ENCODE measurements at regions not wholly inside any gene's neighbourhood (a gene's known extent, or its start where the extent isn't known, plus 50 kb on each side); places are given as distances from the start of the nearest gene placed in this dataset.

GRCh38 chr14:43540948-43541347 is 966.1 kb downstream of the FSCB start:
- no peak for DNase-seq
- no peak for TF ChIP-seq CTCF (IDR thresholded peaks at IDR 0.05)
- Mint-ChIP-seq H3K27ac (no peak overlapping the region), H3K9me3 (peaks cover 27% of the 10 kb centered on the region), H3K4me3 (no peak overlapping the region), H3K36me3 (ENCODE audit: low read depth) (no peaks in the 10 kb centered on the region), H3K27me3 (ENCODE audit: insufficient read depth) (0 out of 2 replicates have a peak, but pooled peaks cover 1% of the 10 kb centered on the region), H3K4me1 (ENCODE audit: low read depth) (no peaks in the 10 kb centered on the region)

GRCh38 chr14:43539210-43539609 is 967.9 kb downstream of the FSCB start:
- no peak overlapping the region for H3K4me3 Mint-ChIP-seq
- H3K4me1 Mint-ChIP-seq (ENCODE audit: low read depth) = no peaks in the 10 kb centered on the region
- peak; percentile 45; the same call in 1 of the 2 replicates for TF ChIP-seq CTCF (IDR thresholded peaks at IDR 0.05)
- peaks cover 41% of the 10 kb centered on the region for H3K9me3 Mint-ChIP-seq
- no peak for DNase-seq
- peaks cover 7% of the 10 kb centered on the region for H3K36me3 Mint-ChIP-seq (ENCODE audit: low read depth)
- no peak overlapping the region for H3K27ac Mint-ChIP-seq
- H3K27me3 Mint-ChIP-seq (ENCODE audit: insufficient read depth) = 0 out of 2 replicates have a peak, but pooled peaks cover 1% of the 10 kb centered on the region

DNA sequence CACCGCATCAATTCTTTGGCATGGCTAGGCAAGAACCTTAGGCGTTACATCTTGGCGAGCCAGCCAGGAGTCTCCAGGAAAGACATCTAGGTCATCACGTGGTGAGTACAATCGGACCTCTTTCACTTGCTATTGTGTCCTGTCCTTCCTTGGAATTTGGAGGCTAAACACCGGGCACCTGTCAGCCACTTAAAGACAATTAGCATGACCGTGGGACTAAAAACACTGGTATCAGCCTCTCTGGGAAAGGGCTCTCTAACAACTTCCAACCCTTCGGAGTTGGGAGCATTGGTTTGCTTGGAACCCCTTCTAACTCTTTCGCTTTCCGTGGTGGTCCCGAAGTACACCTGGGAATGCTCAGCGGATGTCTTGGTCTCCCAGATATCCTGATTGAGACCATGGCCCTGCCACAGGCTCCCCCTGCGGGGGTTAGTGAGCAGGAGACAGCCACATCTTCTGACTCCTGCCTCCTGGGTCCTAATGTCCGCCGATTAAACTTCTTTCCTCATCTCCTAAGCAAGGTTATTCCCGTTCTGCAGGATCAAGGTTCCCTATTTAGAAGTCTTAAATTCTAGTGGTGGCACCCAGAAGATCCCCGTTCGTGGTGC is 971.7 kb downstream of the FSCB start:
- Mint-ChIP-seq H3K9me3 (peaks cover 57% of the 10 kb centered on the region), H3K36me3 (ENCODE audit: low read depth) (peaks cover 7% of the 10 kb centered on the region), H3K27ac (no peak overlapping the region), H3K27me3 (ENCODE audit: insufficient read depth) (no peaks in the 10 kb centered on the region; the same call in 1 of the 2 replicates), H3K4me1 (ENCODE audit: low read depth) (no peaks in the 10 kb centered on the region), H3K4me3 (no peak overlapping the region)
- no peak for TF ChIP-seq CTCF (IDR thresholded peaks at IDR 0.05)
- DNase-seq = no peak

DNA sequence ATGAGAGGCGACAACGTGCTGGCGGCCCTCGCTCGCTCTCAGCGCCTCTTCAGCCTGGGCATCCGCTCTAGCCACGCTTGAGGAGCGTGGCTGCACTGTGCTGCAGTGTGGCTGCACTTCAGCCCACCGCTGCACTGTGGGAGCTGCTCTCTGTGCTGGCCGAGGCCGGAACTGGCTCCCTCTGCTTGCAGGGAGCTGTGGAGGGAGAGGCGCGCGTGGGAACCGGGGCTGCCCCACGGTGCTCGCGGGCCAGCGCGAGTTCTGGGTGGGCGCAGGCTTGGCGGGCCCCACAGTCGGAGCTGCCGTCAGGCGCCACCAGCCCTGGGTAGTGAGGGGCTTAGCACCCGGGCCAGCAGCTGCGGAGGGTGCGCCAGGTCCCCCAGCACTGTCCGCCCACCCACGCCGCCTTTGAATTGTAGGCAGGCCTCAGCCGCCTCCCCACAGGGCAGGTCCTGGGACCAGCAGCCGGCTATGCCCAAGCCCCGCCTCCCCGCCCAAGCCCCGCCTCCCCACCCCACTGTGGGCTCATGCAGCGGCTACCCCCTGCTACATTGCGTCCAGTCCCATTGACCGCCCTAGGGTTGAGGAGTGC is 974.2 kb downstream of the FSCB start:
- no peak for DNase-seq
- no peaks in the 10 kb centered on the region; the same call in 1 of the 2 replicates for H3K27me3 Mint-ChIP-seq (ENCODE audit: insufficient read depth)
- TF ChIP-seq CTCF (IDR thresholded peaks at IDR 0.05) = no peak
- no peak overlapping the region for H3K27ac Mint-ChIP-seq
- no peak overlapping the region for H3K4me3 Mint-ChIP-seq
- peaks cover 7% of the 10 kb centered on the region for H3K36me3 Mint-ChIP-seq (ENCODE audit: low read depth)
- no peaks in the 10 kb centered on the region for H3K4me1 Mint-ChIP-seq (ENCODE audit: low read depth)
- H3K9me3 Mint-ChIP-seq = peaks cover 46% of the 10 kb centered on the region

GRCh38 chr14:43528321-43528720 is 978.8 kb downstream of the FSCB start:
- H3K9me3 Mint-ChIP-seq = peaks cover 23% of the 10 kb centered on the region
- DNase-seq = no peak
- TF ChIP-seq CTCF (IDR thresholded peaks at IDR 0.05) = no peak
- H3K27ac Mint-ChIP-seq = no peak overlapping the region
- no peaks in the 10 kb centered on the region for H3K4me1 Mint-ChIP-seq (ENCODE audit: low read depth)
- H3K36me3 Mint-ChIP-seq (ENCODE audit: low read depth) = no peaks in the 10 kb centered on the region
- no peaks in the 10 kb centered on the region for H3K27me3 Mint-ChIP-seq (ENCODE audit: insufficient read depth)
- no peak overlapping the region for H3K4me3 Mint-ChIP-seq

Measured in HFFc6 (cell line).